Fibroblast of mammary gland (primary cell): ENCODE measurements at regions not wholly inside any gene's neighbourhood (a gene's known extent, or its start where the extent isn't known, plus 50 kb on each side); places are given as distances from the start of the nearest gene placed in this dataset.
"Not testable (repeated sequence)": the region's sequence is repeated elsewhere in the genome, so short reads cannot be mapped to it uniquely, and the experiment has no call there.

ENCODE experiments used
- DNase-seq: peaks from one replicate; pipeline ENCODE4 v3.0.0-alpha.2; 2010; ENCODE audit warnings: low read depth
- H3K4me3 ChIP-seq: 2 replicates; pipeline ENCODE4 v1.5.1; 2011; ENCODE audit warnings: low read depth, mild to moderate bottlenecking, low read length, moderate library complexity; ENCODE audit not compliant: control insufficient read depth
- TF ChIP-seq, protein P1 (sequence below): conservative IDR thresholded peaks from 2 replicates; pipeline ENCODE4 v1.5.1; 2011; ENCODE audit warnings: low read depth, low read length, inconsistent platforms; ENCODE audit not compliant: control insufficient read depth, insufficient read depth

DNA sequence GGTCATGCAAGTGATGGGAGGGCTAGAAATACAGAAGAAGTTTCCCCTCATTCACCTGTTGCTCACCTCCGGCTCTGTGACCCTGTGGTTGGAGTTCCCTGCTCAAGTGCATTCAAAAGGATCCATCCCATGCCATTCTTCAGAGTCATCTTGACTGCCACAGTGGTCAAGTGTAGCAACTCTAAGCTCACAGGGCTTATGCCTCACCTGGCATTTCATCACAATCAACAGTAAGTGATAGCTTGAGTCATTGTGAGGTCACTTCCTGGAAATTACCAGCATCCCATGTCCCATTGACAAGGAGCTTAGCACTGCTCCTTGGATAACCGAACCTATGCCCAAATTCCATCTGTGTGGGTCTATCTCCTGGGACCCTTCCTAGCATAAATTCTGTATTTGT is 55.6 kb downstream of the OR4C45 start:
- TF ChIP-seq, protein P1, sequence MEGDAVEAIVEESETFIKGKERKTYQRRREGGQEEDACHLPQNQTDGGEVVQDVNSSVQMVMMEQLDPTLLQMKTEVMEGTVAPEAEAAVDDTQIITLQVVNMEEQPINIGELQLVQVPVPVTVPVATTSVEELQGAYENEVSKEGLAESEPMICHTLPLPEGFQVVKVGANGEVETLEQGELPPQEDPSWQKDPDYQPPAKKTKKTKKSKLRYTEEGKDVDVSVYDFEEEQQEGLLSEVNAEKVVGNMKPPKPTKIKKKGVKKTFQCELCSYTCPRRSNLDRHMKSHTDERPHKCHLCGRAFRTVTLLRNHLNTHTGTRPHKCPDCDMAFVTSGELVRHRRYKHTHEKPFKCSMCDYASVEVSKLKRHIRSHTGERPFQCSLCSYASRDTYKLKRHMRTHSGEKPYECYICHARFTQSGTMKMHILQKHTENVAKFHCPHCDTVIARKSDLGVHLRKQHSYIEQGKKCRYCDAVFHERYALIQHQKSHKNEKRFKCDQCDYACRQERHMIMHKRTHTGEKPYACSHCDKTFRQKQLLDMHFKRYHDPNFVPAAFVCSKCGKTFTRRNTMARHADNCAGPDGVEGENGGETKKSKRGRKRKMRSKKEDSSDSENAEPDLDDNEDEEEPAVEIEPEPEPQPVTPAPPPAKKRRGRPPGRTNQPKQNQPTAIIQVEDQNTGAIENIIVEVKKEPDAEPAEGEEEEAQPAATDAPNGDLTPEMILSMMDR: no peak
- H3K4me3 ChIP-seq: no peak overlapping the region
- peak; percentile 11 for DNase-seq

DNA sequence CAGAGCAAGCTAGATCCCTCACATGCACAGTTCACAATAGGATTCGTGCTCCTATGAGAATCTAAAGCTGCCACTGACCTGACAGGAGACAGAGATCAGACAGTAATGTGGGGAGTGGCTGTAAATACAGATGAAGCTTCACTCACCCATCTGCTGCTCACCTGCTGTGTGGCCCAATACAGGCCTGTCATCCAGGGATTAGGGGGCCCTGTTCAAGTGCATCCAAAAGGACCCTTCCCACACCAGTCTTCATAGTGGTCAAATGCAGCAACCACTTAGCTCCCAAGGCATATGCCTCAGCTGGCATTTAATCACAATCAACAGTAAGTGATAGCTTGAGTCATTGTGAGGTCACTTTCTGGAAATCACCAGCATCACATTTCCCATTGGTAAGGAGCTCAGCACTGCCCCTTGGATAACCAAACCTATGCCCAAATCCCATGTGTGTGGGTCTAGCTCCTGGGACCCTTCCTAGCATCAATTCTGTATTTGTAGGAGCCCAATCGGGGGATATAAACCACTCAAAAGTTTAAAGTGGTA is 65.6 kb downstream of the OR4C45 start:
- peak; percentile 20 for DNase-seq
- no peak overlapping the region for H3K4me3 ChIP-seq
- TF ChIP-seq, protein P1: no peak

DNA sequence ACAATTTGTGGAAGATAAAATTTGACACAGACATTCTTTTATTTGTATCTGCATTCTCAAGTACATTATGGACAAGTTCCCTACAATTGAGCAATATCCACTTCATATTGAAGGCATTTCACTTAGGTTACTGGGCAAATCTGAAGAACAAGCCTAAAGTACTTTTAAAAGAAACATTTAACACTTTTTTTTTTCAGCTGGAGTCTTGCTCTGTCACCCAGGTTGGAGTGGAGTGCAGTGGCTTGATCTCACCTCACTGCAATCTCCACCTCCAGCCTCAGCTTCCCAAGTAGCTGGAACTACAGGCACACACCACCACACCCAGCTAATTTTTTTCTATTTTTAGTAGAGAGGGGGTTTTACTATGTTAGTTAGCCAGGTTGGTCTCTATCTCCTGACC is 70.2 kb downstream of the OR4C45 start:
- H3K4me3 ChIP-seq: no peak overlapping the region
- TF ChIP-seq, protein P1: no peak
- no peak for DNase-seq

DNA sequence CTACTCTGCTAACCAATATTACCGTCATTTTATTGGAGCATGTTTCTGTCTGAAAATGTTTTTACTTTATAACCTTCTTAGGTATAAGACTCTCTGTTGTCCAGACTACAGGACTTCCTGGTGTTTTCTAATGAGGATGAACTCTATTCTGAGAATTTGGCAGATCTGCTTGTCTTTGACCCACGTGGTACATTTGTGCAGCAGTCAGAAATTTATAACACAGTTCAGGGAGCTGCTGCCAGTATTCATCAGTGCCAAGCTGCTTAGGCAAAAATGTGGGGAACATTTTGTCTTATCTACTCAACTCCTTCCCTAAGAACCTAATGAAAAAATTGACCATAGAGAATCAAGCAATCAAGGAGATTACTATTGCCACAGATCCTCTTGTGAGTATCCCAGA is 108.0 kb downstream of the OR4C45 start:
- H3K4me3 ChIP-seq, DNase-seq: not testable (repeated sequence)

DNA sequence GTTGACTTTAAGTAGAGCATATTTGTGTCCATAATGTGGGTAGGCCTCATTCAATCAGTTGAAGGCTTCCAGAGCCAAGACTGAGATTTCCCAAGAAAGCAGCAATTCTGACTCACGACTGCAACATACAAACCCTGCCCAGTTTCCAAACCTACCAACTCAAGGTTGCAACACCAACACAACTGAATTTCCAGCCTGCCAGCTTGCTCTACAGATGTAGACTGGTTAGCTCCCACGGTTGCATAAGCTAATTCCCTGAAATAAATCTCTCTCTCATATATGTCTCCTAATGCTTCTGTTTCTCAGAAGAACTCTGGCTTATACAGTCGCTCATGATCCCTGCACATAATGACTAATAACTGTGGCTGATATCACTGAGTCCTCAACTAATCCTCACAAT is 113.6 kb downstream of the OR4C45 start:
- not testable (repeated sequence) for H3K4me3 ChIP-seq
- peak; percentile 13 for DNase-seq

DNA sequence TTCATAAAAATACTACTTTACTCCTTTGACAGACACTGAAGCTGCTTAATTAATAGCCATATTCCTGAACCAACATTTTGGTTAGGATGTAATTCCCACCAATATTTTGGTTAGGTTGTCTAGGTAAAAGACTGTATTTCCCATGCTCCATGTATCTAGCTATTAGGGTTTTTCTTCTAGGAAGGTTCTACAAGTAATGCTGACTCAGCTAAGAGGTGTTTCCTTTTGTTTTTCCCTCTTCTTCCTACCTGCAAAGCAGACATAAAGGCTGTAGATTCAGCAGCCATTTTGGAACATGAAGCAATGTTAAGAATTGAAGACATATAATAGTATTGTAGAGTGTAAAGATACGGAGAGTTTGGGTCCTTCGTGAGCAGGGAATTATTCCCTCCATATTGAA is 115.3 kb downstream of the OR4C45 start:
- not testable (repeated sequence) for H3K4me3 ChIP-seq, DNase-seq

DNA sequence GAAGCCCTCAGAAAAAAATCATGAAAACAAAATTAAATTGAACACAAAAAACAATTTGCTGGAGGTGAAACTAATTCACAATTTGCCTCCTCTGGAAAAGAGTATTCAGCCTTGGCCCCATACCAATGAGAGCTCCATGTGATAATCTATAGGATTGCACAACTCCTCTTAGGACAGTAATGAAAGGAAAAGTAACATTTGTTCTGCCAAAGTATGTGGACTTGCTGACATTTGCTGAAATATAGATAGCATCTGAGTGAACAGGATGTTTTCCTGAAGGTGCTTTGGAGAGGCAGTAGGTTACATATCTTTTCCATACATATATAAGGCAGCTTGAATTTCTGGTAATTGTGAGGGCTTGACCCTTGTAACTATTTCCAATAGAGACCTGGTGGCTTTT is 122.8 kb downstream of the OR4C45 start:
- TF ChIP-seq, protein P1: no peak
- no peak for DNase-seq
- no peak overlapping the region for H3K4me3 ChIP-seq

DNA sequence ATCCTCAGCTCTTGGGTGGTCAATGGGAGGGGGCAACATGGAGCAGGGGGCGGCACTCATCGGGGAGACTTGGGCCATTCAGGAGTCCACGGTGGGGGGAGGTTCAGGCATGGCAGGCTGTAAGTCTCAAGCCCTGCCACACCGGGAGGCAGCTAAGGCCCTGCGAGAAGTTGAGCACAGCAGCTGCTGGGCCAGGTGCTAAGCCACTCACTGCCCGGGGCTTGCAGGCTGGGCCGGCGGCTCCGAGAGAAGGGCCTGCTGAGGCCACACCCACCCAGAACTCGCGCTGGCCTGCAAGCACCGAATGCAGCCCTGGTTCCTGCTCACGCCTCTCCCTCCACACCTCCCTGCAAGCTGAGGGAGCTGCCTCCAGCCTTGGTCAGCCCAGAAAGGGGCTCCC is 131.4 kb downstream of the OR4C45 start:
- TF ChIP-seq, protein P1: no peak
- no peak for DNase-seq
- no peak overlapping the region for H3K4me3 ChIP-seq

DNA sequence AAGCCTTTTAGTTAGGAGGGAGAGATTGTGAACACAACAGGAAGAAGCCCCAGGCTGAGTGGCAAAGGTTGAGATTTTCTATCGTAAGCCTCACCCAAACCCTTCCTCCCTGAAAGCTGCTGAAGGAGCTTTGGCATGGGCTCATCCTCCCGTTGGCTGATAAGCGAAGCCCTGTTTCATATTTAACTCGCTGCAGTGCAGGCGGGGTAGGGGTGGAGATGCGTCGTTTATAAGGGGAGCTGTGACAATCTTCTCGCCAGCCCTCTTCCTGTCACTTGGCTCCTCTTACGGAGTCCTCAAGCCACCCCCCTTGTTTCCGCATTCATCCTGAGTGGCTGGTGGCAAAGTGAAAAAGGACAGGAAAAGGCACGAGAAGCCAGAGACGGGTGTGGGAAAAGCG is 137.0 kb downstream of the OR4C45 start:
- TF ChIP-seq, protein P1: no peak
- no peak for DNase-seq
- H3K4me3 ChIP-seq: no peak overlapping the region
